ENCODE measurements at regions not wholly inside any gene's neighbourhood (a gene's known extent, or its start where the extent isn't known, plus 50 kb on each side); places are given as distances from the start of the nearest gene placed in this dataset.

- no peaks in the 10 kb centered on the region for H3K36me3 ChIP-seq
- DNase-seq (ENCODE audit: low spot score in 2 of 2): no peak
- H3K9me3 ChIP-seq: no peaks in the 10 kb centered on the region
- H3K27ac ChIP-seq: no peak overlapping the region
- no peak overlapping the region for H3K4me3 ChIP-seq
- intact Hi-C loops (cut with DNase I; ENCODE audit: low total_unique reads): no loop called here
- TF ChIP-seq POLR2A (IDR thresholded peaks at IDR 0.05): no peak
- no peak for TF ChIP-seq POLR2AphosphoS5 (IDR thresholded peaks at IDR 0.05)
- TF ChIP-seq CTCF (IDR thresholded peaks at IDR 0.05): no peak
- no peaks in the 10 kb centered on the region for H3K27me3 ChIP-seq
- no peaks in the 10 kb centered on the region for H3K4me1 ChIP-seq
Observed at GRCh38 chr13:44024167-44024845, 144.6 kb downstream of the LACC1 start.

GRCh38 chr13:44024846-44025195, 145.1 kb downstream of the LACC1 start:
- no peaks in the 10 kb centered on the region for H3K4me1 ChIP-seq

GRCh38 chr13:44026194-44026593, 146.5 kb downstream of the LACC1 start:
- no peak for TF ChIP-seq POLR2A (IDR thresholded peaks at IDR 0.05)
- no peak for TF ChIP-seq POLR2AphosphoS5 (IDR thresholded peaks at IDR 0.05)
- no peak for TF ChIP-seq CTCF (IDR thresholded peaks at IDR 0.05)

More at GRCh38 chr13:44024846-44025195, 145.1 kb downstream of the LACC1 start:
- Histone ChIP-seq H3K27ac (no peak overlapping the region), H3K9me3 (no peaks in the 10 kb centered on the region), H3K36me3 (no peaks in the 10 kb centered on the region), H3K27me3 (no peaks in the 10 kb centered on the region), H3K4me3 (no peak overlapping the region)
- intact Hi-C loops (cut with DNase I; ENCODE audit: low total_unique reads): no loop called here
- TF ChIP-seq CTCF (IDR thresholded peaks at IDR 0.05) (no peak), POLR2A (IDR thresholded peaks at IDR 0.05) (no peak), POLR2AphosphoS5 (IDR thresholded peaks at IDR 0.05) (no peak)
- no peak for DNase-seq (ENCODE audit: low spot score in 2 of 2)

GRCh38 chr13:44028734-44029133, 149.0 kb downstream of the LACC1 start:
- no peaks in the 10 kb centered on the region for H3K4me1 ChIP-seq
- no peaks in the 10 kb centered on the region for H3K27me3 ChIP-seq
- no peak overlapping the region for H3K27ac ChIP-seq
- intact Hi-C loops (cut with DNase I; ENCODE audit: low total_unique reads): no loop called here
- H3K4me3 ChIP-seq: no peak overlapping the region
- TF ChIP-seq CTCF (IDR thresholded peaks at IDR 0.05): no peak
- no peak for DNase-seq (ENCODE audit: low spot score in 2 of 2)
- H3K36me3 ChIP-seq: no peaks in the 10 kb centered on the region
- no peaks in the 10 kb centered on the region for H3K9me3 ChIP-seq

More at GRCh38 chr13:44026194-44026593, 146.5 kb downstream of the LACC1 start:
- intact Hi-C loops (cut with DNase I; ENCODE audit: low total_unique reads): no loop called here
- H3K27ac ChIP-seq: no peak overlapping the region
- no peaks in the 10 kb centered on the region for H3K4me1 ChIP-seq
- no peaks in the 10 kb centered on the region for H3K27me3 ChIP-seq
- no peak overlapping the region for H3K4me3 ChIP-seq
- H3K36me3 ChIP-seq: no peaks in the 10 kb centered on the region
- DNase-seq (ENCODE audit: low spot score in 2 of 2): no peak
- H3K9me3 ChIP-seq: no peaks in the 10 kb centered on the region

GRCh38 chr13:44030615-44031014, 150.9 kb downstream of the LACC1 start:
- DNase-seq (ENCODE audit: low spot score in 2 of 2): no peak
- intact Hi-C loops (cut with DNase I; ENCODE audit: low total_unique reads): no loop called here
- TF ChIP-seq POLR2A (IDR thresholded peaks at IDR 0.05) (no peak), POLR2AphosphoS5 (IDR thresholded peaks at IDR 0.05) (no peak), CTCF (IDR thresholded peaks at IDR 0.05) (no peak)
- Histone ChIP-seq H3K4me1 (no peaks in the 10 kb centered on the region), H3K27ac (no peak overlapping the region), H3K27me3 (no peaks in the 10 kb centered on the region), H3K4me3 (no peak overlapping the region), H3K36me3 (no peaks in the 10 kb centered on the region), H3K9me3 (no peaks in the 10 kb centered on the region)
